ENCODE measurements at regions not wholly inside any gene's neighbourhood (a gene's known extent, or its start where the extent isn't known, plus 50 kb on each side); places are given as distances from the start of the nearest gene placed in this dataset.
A peak's percentile ranks its signal among the peaks of the same experiment; 100 is the strongest.

DNA sequence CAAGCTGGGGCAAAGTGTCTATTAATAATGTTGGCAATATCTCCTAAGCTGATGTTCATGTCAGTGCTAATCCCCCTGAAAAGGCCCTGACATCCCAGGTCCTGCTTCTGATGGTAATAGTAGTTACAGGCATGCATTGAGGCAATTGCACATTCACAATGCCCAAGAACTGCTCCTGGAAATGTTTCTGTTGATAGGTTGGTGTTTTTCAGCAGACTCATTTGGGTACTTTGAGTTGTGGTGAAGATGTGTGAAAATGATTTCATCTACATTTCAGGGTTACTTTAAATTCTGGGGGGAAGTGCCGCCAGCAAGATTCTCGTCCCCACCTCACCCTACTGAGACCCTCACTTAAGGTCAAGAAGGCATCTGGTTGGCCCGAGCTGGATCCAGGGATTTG is 92.9 kb downstream of the BBS10 start:
- ATAC-seq (peak in 2 of 4 donors; percentile 39 to 62), DNase-seq (no peak)
- Histone ChIP-seq H3K4me1 (peaks cover 11% of the 10 kb centered on the region), H3K4me3 (no peak overlapping the region), H3K9me3 (no peaks in the 10 kb centered on the region), H3K27me3 (ENCODE audit: insufficient read depth in 3 of 3, low read length in 2 of 3) (no peaks in the 10 kb centered on the region), H3K27ac (no peak overlapping the region), H3K36me3 (ENCODE audit: insufficient read depth in 1 of 2, low read depth in 1 of 2) (no peaks in the 10 kb centered on the region)
- WGBS, 3 donors: 55 to 60% (median 55%) methylated on average over 3 of the region's 3 CpGs
- TF ChIP-seq, protein P1, sequence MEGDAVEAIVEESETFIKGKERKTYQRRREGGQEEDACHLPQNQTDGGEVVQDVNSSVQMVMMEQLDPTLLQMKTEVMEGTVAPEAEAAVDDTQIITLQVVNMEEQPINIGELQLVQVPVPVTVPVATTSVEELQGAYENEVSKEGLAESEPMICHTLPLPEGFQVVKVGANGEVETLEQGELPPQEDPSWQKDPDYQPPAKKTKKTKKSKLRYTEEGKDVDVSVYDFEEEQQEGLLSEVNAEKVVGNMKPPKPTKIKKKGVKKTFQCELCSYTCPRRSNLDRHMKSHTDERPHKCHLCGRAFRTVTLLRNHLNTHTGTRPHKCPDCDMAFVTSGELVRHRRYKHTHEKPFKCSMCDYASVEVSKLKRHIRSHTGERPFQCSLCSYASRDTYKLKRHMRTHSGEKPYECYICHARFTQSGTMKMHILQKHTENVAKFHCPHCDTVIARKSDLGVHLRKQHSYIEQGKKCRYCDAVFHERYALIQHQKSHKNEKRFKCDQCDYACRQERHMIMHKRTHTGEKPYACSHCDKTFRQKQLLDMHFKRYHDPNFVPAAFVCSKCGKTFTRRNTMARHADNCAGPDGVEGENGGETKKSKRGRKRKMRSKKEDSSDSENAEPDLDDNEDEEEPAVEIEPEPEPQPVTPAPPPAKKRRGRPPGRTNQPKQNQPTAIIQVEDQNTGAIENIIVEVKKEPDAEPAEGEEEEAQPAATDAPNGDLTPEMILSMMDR (IDR thresholded peaks at IDR 0.05): no peak
- intact Hi-C loops (cut with DNase I): no loop called here

DNA sequence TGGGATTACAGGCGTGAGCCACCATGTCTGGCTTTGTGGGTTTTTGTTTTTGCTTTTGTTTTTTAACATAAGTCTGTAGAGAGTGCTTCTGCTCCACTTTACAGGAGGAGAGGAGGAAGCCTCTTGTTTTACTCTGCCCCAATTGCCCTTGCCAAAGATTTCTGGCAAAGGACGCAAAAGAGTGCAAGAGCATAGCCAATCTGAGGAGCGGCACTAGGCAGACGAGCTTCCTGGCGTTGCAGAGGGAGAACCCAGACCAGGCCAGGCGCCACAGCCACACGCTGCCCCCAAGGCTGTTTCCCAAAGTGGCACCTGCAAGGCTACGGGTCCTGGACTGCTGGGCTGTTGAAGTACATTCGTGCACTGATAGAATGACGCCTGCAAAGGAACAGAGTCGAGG is 96.2 kb downstream of the BBS10 start:
- no peak for DNase-seq
- no peaks in the 10 kb centered on the region for H3K9me3 ChIP-seq
- intact Hi-C loops (cut with DNase I): no loop called here

DNA sequence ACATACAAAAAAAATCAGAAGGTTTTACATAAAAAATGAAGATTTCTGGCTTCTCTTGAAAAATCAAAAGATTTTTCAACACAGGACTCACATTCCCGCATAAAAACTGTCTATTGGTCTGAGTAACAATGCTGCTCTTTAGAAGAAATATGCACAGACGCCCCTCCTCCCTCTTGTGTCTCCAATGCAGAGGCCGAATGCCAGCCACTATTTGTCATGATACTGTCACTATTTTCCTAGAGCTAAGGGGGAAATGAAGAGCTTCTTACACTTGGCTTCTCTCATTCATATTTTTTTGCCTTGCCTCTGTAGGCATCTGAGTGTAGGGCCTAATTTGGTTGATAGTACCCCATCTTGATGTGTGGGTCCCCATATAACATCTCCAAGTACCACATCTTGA is 98.0 kb downstream of the BBS10 start:
- intact Hi-C loops (cut with DNase I): no loop called here
- Histone ChIP-seq H3K4me1 (no peaks in the 10 kb centered on the region), H3K27me3 (ENCODE audit: insufficient read depth in 3 of 3, low read length in 2 of 3) (no peaks in the 10 kb centered on the region), H3K36me3 (ENCODE audit: insufficient read depth in 1 of 2, low read depth in 1 of 2) (no peaks in the 10 kb centered on the region), H3K4me3 (no peak overlapping the region), H3K9me3 (no peaks in the 10 kb centered on the region), H3K27ac (no peak overlapping the region)
- ATAC-seq: no peak
- no peak for DNase-seq
- WGBS, 3 donors: 69 to 82% (median 80%) methylated on average over 3 of the region's 3 CpGs
- TF ChIP-seq, protein P1 (IDR thresholded peaks at IDR 0.05): no peak

More for the DNA sequence above, 96.2 kb downstream of the BBS10 start:
- 42 to 60% (median 43%) methylated on average over 11 of the region's 11 CpGs for WGBS, 3 donors
- TF ChIP-seq, protein P1 (IDR thresholded peaks at IDR 0.05): no peak
- Histone ChIP-seq H3K4me1 (no peaks in the 10 kb centered on the region), H3K27me3 (ENCODE audit: insufficient read depth in 3 of 3, low read length in 2 of 3) (no peaks in the 10 kb centered on the region), H3K36me3 (ENCODE audit: insufficient read depth in 1 of 2, low read depth in 1 of 2) (no peaks in the 10 kb centered on the region), H3K27ac (no peak overlapping the region), H3K4me3 (no peak overlapping the region)
- peak in 3 of 4 donors; percentile 29 to 56 (median 48) for ATAC-seq

DNA sequence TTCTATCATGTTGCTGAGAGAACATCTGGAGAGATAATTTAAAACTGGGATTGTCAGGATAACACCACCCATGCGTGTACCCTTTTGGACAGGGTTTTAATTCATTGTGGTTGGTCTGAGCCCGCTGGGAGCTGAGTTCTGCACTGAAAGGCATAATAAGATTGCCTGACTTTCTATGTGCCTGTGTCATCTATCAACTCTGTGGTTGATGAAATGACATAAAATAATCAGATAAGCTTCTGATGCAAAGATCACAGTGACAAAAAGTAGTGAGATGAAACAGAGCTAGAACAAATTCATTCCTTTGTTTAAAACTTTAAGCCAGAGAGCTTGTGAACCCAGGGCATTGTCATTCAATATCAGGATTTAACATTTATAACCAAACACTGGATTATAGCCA is 98.7 kb downstream of the BBS10 start:
- TF ChIP-seq, protein P1 (IDR thresholded peaks at IDR 0.05): no peak
- 62 to 70% (median 64%) methylated on average over 2 of the region's 2 CpGs for WGBS, 3 donors
- ATAC-seq: no peak

DNA sequence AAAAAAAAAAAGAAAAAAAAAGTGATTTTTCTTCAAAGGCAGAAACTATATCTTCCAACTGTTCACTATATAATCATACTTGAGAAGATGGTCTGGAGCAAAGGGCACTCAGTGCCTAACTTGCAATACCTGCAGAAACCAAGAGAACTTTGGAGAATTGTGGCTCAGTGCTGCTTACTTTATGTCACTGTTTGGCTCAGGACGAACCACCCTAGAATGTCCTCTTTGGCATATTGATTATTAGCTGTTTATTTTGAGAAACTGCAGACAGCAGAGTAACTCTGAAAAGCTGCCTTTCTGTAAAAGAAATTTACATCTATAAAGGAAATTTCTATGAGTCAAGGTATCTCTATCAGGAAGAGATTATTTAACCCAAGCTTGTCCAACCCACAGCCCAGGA is 100.2 kb downstream of the BBS10 start:
- Histone ChIP-seq H3K27me3 (ENCODE audit: insufficient read depth in 3 of 3, low read length in 2 of 3) (no peaks in the 10 kb centered on the region), H3K27ac (no peak overlapping the region), H3K36me3 (ENCODE audit: insufficient read depth in 1 of 2, low read depth in 1 of 2) (no peaks in the 10 kb centered on the region), H3K4me3 (no peak overlapping the region), H3K9me3 (no peaks in the 10 kb centered on the region), H3K4me1 (no peaks in the 10 kb centered on the region)
- DNase-seq: no peak
- 82 to 95% (median 88%) methylated on average over 1 of the region's 1 CpG for WGBS, 3 donors
- intact Hi-C loops (cut with DNase I): no loop called here
- TF ChIP-seq, protein P1 (IDR thresholded peaks at IDR 0.05): no peak
- no peak for ATAC-seq

More for the DNA sequence above, 98.7 kb downstream of the BBS10 start:
- Histone ChIP-seq H3K4me3 (no peak overlapping the region), H3K27me3 (ENCODE audit: insufficient read depth in 3 of 3, low read length in 2 of 3) (no peaks in the 10 kb centered on the region), H3K4me1 (no peaks in the 10 kb centered on the region), H3K9me3 (no peaks in the 10 kb centered on the region), H3K36me3 (ENCODE audit: insufficient read depth in 1 of 2, low read depth in 1 of 2) (no peaks in the 10 kb centered on the region), H3K27ac (no peak overlapping the region)
- intact Hi-C loops (cut with DNase I): no loop called here
- DNase-seq: no peak

Data from psoas muscle (tissue), 7 donors.